Fibroblast of skin of right quadriceps (primary cell): ENCODE measurements at regions not wholly inside any gene's neighbourhood (a gene's known extent, or its start where the extent isn't known, plus 50 kb on each side); places are given as distances from the start of the nearest gene placed in this dataset.
A peak's percentile ranks its signal among the peaks of the same experiment; 100 is the strongest.

ENCODE experiments used
- DNase-seq: peaks from one replicate; pipeline ENCODE4 v3.0.0-alpha.2; 2013

DNA sequence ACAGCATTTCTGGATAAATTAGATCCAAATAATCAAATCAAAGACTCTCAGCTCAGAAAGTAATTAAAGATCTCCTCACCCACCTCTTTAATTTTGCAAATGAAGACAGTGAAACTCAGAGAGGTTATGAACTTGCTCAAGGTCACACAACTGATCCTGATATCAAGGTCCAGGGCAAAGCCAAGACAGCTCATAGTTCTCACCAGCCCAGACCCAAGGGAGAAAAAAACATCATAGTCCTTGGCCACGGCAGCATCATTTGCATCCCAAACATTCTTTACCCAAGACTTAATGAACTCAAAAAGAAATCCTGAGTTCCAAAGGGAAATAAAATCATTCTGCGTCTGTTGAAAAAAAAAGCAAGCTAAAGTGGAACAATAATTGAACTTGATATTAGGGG is 112.1 kb downstream of the DAD1 start:
- DNase-seq = no peak

DNA sequence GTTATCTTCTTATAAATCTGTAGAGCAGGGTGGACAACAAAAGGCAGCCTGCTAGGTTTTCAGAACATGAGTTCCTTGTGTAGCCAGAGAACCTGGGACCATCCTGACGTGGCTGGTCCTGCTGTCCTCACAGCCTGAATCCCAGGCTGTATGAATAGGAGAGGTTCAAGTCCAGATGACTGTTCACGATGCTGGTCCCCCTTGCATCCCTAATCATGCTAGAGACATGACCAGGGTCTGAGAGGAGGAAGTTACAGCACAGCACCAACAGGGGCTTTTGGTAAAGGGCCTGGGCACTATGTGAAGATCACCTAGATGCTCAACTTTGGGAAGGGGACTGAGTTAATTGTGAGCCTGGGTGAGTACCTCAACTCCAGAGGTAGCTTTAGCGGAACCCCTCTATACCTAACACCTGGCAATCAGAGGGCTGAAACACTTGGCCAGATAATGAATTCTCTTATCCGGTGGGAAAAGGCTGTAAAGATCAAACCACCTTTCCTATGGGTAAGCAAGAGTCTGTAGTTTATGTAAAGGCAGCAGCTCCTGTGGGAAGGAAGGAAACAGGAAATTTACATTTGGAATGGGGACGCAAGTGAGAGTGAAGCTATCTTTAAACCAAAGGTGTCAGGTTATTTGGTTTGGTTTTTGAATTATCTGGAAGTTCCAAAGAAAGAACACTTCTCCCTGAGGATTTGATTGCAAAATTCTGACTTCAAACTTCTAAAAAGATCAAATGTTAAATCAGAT is 112.8 kb downstream of the DAD1 start:
- DNase-seq = no peak

DNA sequence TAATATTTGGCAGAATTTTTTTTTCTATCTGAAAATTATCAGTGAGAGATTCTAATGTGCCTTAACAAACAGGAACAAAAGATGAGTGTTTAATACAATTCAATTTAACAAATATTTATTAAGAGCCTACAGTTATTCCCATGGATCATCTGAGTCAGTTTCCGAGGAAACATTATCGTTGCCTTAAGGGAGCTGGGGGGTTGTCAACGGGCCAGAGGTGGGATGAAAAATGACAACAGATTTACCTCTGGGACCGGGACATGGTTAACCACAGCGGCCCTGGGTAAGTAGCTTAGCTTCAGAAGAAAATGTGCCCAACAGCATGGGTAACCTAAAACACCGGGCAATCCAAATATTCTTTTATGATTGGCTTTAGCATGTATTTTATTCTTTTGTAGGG is 113.6 kb downstream of the DAD1 start:
- DNase-seq = no peak

DNA sequence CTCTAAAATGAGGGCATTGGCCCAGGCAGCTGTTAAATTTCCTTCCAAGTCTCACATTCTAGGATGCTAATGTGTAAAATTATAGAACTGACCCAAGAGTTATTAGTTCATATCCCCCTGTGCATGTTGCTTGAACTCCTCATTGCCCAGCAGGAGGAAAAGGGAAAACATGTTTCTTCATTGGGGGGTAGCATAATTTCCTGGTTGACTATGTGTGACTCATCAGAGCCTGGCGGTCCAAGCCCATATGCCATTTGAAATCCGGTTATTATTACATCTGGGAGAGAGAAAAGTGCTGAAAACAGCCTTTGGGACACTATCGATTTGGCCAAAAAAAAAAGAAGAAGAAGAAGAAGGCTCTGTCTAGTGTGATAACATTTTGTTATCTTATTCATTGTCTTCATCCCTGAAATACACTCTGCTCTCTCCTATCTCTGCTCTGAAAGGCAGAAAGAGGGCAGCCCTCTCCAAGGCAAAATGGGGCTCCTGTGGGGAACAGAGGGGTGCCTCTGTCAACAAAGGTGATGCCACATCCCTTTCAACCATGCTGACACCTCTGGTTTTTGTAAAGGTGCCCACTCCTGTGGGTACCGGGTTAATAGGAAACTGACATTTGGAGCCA is 114.2 kb downstream of the DAD1 start:
- peak; percentile 54 for DNase-seq

DNA sequence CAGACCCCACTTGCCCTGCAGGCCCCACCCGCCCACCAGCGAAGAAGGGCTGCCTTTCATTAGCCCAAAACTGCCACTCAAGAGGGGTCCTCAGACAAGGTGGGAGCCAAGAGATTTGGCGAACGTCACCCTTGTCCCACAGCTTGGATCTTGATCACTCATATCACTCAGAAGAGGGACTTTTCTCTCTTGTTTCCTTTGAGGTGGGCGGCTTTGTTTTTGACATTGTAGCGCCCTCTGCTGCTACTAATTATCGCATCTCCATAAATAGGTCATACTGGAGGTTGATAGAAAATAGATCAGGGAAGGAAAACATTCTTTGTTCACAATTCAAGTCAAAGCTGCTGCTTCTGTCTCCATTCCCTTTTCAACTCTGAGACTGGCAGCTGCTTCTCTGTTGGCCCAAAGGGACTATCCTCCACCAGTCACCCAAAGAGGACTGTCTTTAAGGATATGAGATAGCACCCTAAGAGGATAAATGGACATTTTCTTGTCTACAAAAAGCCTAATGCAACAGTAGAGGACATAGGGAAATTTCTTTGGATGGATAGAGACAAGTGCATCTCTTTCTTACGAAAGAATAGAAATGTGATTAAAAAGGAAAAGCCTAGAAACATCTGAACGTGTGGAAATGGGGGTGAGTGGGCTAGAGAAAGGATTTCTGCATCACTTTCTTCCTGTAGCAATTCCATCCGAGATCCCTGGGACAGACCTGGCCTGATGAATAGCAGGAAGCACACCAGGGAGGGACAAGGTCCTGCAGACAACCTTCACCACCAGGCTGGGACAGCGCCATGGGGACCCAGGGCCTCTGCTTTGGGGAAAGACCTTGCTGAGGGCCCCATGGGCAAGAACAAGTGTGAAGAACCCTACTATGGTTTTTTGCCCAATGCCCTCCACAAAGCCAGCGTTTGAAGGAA is 115.8 kb downstream of the DAD1 start:
- peak; percentile 38 for DNase-seq

DNA sequence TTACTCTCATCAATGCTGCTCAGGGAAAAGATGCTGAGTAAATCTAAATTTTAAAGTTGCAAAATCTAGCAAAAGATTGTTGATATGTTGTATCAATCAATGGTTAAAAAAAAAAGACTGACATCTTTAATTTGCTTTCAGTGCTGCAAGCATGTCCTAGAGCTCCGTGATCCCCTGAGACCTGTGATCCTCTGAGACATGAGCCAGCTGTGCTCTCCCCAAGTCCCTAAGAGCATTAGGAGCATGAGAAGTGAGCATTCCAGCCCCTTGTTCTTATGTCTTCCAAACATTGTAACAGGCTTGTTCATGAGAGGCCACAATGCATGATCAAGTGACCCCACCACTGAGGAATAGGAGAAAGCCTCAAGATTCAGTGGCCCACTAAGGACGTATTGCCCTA is 116.6 kb downstream of the DAD1 start:
- DNase-seq = no peak

DNA sequence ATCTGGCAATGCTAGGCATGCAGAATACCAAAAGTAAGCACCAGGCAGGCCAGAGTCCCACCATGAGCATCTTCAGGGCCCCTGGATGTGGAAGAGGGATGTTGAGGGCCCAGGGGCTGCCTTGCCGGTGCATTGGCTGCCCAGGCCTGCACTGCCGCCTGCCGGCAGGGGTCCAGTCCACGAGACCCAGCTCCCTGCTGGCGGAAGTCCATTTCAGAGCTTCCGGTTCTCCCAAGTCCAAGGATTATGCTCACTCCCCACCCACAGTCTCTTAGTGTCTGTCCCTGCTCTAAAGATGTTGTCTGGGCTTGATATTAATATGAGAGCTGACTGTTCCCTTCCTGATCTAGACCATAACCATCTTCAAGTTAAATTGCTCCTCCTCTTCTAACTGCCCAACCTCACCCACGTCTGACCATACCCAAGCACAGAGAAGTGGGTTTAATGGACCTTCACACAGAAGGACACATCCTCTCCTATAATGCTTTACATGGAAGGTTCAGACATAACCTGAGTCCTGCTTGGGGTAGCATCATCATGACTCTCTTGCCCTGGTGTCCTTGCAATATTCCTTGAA is 117.4 kb downstream of the DAD1 start:
- peak; percentile 51 for DNase-seq

DNA sequence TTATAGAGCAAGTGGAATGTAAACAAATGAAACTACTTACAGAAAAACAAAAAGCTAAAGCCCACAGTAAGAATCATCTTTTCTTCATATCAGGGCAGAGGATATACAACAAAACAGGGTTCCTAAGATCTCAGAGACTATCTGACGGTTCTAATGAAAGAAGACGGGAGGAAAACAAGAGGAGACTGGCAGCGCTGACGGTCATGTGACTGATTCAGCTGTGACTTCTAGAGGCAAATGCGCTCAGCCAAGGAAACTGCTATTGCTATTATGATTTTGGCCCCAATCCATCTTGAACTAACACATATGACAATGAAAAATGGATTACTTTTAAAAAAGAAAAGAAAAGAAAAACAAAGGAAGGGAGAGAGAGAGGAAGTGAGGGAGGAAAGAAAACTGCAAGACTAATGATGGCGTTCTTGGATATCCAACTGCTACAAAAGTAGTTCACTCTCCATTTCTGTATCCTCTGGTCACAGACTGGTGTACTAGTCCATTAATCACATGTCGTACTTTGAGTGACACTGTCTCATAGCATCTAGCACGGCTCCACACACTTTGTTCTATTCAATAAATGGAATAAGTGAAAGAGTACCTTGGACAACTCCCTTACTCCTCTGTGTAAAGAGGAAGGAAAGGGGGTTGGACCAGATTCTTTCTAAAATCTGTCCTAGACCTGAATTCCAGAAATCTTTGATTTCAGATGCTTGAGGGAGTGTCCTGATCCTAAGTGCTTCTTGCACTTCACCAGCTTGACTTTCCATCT is 119.3 kb downstream of the DAD1 start:
- no peak for DNase-seq

DNA sequence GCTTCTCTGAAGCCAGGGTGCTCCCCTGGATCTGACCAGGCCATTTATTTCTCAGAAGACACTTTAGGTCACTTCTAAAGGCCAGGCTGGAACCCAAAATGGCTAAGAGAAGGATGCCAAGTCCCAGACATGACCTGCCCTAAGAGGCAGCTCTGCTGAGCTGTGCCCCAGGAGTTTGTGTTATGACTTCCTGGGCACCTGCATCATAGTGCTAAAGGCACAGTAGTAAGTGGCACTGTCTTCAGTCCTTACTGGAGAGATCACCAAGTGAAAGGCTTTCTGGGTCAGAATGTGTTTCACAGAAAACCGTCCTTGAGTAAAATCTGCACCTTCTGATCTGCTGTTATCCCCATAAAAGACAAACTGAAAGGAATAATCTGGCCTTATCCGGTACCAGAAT is 120.2 kb downstream of the DAD1 start:
- DNase-seq = no peak

DNA sequence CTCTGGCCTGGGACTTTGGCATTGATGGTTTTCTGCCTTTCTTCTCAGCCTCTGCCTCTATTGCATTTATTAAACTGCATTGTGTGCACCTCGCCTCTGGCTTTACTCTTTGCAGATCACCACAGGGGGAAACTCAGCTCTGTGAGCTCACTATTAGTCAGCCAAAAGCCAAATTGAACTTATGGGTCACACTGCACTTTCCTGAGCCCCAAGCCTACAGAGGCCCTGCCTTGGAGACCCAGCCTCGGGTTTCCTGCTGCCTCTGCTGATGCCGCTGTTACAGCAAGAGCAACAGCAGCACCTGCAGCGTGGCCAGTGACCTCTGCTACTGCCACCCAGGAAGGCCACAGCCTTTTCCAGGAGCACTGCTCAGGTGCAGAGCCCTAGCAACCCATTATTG is 122.5 kb downstream of the DAD1 start:
- peak; percentile 45 for DNase-seq

DNA sequence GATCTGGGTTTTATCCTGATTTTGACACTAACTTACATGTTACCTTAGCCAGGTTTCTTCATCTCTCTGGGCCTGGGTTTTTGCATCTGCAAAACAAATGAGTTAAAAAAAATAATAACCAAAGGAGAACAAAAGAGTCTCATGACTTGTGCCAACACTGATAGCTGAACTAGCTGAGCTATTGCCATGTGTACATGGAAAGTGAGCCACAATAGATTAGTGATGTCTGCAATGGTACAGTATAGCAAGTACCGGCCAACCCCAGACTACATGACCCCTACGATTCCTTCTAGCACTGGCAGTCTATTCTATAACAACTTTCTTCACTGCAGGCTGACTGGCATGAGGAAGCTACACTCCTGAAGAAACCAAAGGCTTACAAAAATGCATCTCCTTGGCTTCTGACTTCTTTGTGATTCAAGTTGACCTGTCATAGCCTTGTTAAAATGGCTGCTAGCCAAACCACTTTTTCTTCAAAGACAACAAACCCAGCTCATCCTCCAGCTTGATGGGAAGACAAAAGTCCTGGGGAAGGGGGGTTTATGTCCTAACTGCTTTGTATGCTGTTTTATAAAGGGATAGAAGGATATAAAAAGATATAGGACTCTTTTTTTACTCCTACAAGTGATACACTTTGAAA is 123.7 kb downstream of the DAD1 start:
- peak; percentile 53 for DNase-seq

DNA sequence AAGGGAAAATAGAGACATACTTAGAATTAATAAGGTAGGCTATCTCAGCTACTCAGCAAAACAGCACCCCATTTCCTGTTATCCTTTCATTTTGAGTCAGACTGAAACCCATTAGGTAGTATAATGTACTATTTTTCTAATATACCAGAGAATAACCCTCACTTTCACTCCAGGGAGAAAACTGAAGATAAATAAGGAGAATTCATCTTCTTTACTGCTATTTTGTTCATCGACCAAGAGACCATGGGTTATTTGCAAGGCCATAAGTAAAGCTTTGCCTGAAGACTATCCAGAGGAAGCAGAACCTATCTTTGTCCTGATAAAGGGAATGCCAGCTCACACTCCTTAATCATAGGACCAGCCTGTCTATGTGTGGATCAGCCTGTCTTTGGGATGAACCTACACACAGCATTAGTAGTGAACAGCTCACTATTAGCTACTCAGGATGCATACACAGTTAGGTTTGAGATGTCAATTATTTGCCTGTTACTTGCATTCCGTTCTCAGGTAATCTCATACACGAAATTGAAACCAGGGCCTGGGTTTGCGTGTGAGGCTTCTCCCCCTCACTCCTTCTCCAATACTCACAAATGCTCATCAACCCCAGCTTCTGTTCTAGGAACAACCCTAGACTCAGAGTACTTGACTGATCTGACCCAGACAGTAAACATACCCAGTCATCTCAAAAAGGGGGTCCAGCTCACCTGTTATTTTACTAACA is 124.4 kb downstream of the DAD1 start:
- no peak for DNase-seq

DNA sequence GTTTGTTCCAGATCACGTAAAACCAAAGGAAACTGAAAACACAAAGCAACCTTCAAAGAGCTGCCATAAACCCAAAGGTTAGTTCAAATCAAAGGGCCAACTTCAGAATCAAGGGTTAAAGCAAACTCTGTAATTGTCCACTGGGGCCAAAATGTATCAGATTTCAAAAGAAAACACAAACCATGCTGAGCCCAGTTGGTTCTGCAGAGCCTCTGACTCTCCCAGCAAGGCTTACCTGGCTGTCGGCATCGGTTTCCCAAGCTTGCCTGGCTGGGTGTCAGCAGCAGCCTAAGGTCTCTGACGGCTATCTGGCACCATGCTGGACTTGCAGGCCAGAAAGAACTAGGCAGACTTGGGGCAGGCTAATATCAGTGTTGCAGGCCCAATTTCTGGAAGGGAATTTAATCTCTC is 125.3 kb downstream of the DAD1 start:
- DNase-seq = no peak

DNA sequence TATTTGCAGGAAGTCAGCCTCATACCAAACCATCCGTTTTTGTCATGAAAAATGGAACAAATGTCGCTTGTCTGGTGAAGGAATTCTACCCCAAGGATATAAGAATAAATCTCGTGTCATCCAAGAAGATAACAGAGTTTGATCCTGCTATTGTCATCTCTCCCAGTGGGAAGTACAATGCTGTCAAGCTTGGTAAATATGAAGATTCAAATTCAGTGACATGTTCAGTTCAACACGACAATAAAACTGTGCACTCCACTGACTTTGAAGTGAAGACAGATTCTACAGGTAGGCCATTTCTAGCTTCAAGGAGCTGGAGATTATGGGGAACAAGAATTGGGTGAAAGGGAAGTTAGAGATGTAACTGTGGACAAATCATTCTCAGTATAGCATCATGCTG is 126.1 kb downstream of the DAD1 start:
- no peak for DNase-seq

DNA sequence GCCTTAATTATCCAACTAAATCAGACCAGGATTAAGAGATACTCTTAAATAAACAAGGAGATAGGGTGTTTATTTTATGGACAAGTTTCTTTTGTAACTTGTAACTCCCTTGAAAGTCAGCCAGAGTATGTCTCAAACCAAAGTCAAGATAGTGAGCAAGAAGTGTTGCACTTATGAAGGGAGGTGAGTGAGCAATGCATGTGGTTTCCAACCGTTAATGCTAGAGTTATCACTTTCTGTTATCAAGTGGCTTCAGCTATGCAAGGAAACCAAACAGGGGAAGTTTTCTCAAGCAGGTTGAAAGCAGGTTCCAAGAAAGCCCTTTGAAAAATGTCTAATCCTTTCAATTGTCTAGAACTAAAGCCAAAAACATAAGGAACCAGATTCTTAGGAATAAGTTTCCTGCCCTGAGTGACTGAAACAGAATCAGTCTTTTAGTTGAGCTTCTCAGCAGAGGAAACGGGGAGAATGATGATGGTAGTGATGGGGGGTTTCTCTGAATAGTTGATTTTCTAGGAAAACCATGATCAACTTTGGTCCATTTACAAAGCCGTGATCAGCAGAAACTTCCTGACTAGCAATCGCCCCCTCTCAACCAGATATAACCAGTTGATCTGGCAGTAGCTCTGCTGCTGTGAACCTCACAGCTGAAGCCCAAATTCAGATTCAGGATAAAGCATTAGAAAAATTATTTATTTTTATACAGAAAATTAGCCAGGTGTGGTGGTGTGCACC is 128.4 kb downstream of the DAD1 start:
- no peak for DNase-seq

DNA sequence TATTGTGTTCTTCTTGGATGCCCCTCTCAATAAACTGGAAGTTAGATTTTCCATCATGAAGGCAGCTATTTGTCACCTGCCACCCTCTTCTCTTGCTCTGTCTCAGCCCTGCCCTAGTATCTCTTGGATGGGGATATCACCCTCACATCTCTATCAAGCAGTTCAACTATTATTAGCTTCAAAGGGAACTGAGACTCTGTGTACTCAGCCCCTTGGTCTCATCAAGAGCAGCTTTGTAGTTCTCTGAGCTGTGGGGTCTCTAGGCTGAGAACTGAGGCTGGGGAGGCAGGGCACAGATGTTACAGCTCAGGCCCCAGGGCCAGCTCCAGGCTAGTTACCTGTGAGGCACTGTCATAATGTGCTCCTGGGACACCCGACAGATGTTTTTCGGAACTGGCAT is 130.3 kb downstream of the DAD1 start:
- DNase-seq = no peak

DNA sequence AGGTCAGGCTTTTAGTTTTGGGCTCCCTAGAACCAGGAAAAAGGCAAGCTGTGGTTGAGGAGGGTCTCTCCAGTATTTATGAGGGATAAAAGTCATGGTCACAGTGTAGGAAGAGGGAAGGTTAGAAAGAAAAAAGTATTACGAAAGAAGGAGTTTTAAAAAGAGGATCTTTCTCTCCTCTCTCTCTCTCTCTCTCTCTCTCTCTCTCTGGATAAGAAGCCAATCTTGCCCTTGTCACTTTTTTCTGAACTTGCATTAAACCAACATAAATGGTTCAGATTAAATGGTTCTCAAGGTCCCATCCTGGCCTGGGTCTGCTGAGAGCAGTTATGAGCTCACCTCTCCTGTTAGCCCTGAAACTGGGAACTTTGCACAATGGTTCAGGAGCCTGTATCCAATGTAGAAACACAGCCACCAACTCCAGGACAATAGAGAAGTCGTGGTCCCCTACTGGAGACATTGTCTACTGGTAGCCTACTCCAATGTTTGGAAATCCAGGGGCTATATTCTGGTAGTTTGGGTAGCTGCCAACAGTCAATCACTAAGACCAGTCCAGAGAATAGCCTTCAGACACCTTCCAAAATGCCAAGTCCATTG is 131.9 kb downstream of the DAD1 start:
- DNase-seq = no peak

DNA sequence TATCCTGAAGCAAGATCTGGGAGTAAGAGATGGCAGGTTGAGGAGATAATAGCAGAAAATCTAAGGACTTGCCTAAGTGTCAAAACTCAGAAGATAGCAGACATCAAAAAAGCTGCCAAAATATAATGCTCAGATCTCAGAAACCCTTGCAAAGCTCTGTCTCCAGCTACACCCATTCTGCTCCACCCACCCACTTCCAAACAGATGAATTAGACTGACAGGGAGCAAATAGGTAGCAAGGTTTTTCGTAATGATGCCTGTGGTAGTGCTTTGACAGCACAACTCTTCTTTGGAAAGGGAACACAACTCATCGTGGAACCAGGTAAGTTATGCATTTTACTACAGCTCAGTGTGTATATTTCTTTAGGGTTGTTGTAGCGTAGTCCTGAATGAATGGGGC is 132.6 kb downstream of the DAD1 start:
- no peak for DNase-seq

DNA sequence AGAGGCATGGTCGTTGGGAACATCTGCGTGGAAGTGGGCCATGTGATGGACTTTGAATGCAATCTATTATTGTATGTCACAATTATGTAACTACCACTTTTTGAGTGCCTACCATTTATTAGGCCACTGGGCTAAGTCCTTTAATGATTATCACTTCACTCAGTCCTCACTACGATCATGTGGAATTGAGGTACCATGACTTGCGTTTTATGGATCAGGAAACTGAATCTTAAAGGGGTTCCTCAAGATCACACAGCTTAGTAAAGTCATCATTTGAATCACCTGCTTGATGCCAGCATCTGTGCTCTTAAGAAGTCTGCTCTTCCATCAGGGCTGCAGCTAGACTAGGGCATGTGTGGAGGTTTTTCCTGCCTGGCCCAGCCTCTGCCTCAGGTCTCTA is 136.7 kb downstream of the DAD1 start:
- no peak for DNase-seq

DNA sequence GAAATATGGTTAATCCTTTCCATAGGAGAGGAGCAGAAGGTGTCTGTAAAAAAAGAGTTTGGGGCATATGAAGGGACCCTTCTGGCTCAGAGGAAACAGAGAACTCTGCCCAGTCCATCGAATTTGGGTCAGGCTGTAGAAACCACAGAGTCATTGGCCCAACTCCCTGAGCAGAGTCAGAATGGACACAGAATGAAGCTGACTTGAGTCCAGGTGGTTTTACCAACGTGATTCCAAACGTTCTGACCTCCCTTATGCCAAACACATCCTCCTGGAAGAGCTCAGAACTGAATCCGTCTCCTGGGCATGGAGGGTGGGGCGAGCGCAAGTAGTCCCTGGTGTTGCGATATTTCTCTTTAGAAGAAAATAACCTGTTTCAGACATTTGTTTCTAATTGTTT is 138.8 kb downstream of the DAD1 start:
- DNase-seq = no peak

DNA sequence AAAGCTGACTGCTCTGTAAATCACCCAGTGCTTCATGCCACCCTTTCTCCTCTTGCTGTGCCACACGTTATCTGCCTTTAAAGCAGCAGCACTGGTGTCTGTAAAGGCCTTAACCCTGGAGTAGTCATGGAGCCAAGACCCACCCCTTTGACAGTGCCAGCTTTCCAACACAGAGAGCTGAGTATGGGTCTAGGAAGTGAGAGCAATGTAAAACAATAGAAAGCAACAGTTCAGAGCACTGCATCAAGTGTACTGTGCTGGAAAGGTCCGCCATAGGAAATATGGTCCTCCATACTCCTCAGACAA is 139.5 kb downstream of the DAD1 start:
- no peak for DNase-seq
